ENCODE measurements at regions not wholly inside any gene's neighbourhood (a gene's known extent, or its start where the extent isn't known, plus 50 kb on each side); places are given as distances from the start of the nearest gene placed in this dataset.
"Not testable (repeated sequence)": the region's sequence is repeated elsewhere in the genome, so short reads cannot be mapped to it uniquely, and the experiment has no call there.

GRCh38 chr7:39762881-39763280 lies 139.5 kb downstream of the RALA start:
- TF ChIP-seq, protein P1, sequence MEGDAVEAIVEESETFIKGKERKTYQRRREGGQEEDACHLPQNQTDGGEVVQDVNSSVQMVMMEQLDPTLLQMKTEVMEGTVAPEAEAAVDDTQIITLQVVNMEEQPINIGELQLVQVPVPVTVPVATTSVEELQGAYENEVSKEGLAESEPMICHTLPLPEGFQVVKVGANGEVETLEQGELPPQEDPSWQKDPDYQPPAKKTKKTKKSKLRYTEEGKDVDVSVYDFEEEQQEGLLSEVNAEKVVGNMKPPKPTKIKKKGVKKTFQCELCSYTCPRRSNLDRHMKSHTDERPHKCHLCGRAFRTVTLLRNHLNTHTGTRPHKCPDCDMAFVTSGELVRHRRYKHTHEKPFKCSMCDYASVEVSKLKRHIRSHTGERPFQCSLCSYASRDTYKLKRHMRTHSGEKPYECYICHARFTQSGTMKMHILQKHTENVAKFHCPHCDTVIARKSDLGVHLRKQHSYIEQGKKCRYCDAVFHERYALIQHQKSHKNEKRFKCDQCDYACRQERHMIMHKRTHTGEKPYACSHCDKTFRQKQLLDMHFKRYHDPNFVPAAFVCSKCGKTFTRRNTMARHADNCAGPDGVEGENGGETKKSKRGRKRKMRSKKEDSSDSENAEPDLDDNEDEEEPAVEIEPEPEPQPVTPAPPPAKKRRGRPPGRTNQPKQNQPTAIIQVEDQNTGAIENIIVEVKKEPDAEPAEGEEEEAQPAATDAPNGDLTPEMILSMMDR (IDR thresholded peaks at IDR 0.05) = not testable (repeated sequence)
- not testable (repeated sequence) for TF ChIP-seq POLR2AphosphoS5 (IDR thresholded peaks at IDR 0.05; ENCODE audit: low read depth, low read length)

Measured in Panc1 (cell line).